Upper lobe of right lung (tissue), 1 donor: ENCODE measurements at regions not wholly inside any gene's neighbourhood (a gene's known extent, or its start where the extent isn't known, plus 50 kb on each side); places are given as distances from the start of the nearest gene placed in this dataset.

Experiments used
- ATAC-seq: fragments of 200-7000 bp; cut with Tn5 transposase; one replicate; pipeline ENCODE4 v1.9.1; 2020; ENCODE audit warnings: mild to moderate bottlenecking, moderate library complexity
- DNase-seq: peaks from one replicate; pipeline ENCODE4 v3.0.0-alpha.2; 2020
- H3K27ac ChIP-seq: fragments of 200-600 bp; one replicate; pipeline ENCODE4 v1.8.0; 2022
- H3K27me3 ChIP-seq: fragments of 200-600 bp; one replicate; pipeline ENCODE4 v1.8.0; 2022; ENCODE audit warnings: mild to moderate bottlenecking
- H3K36me3 ChIP-seq: fragments of 200-600 bp; one replicate; pipeline ENCODE4 v1.8.0; 2022
- H3K4me1 ChIP-seq: fragments of 200-600 bp; one replicate; pipeline ENCODE4 v1.8.0; 2022
- H3K4me3 ChIP-seq: fragments of 200-600 bp; one replicate; pipeline ENCODE4 v1.8.0; 2022; ENCODE audit warnings: mild to moderate bottlenecking
- H3K9me3 ChIP-seq: fragments of 200-600 bp; one replicate; pipeline ENCODE4 v1.8.0; 2022
- CTCF ChIP-seq: fragments of 200-600 bp; IDR thresholded peaks from one replicate; pipeline ENCODE4 v1.8.0; 2022; ENCODE audit warnings: antibody characterized with exemption
- intact Hi-C: fragments of 100-400 bp; cut with DNase I; formaldehyde crosslinking; loops from one replicate; pipeline ENCODE4 v1.11.0; 2022
- donor health status: DM: no; HTN: yes; CAD: no; lungs with severe emphysema.

- peaks cover 25% of the 10 kb centered on the region for H3K4me1 ChIP-seq
- DNase-seq = no peak
Observed at GRCh38 chr2:48108455-48108854, 202.2 kb upstream of the FBXO11 start.

GRCh38 chr2:48109491-48110204, 203.3 kb upstream of the FBXO11 start:
- Histone ChIP-seq H3K36me3 (no peaks in the 10 kb centered on the region), H3K27me3 (no peaks in the 10 kb centered on the region), H3K4me1 (peaks cover 29% of the 10 kb centered on the region), H3K27ac (no peak overlapping the region), H3K9me3 (no peaks in the 10 kb centered on the region), H3K4me3 (no peak overlapping the region)
- no peak for DNase-seq
- TF ChIP-seq CTCF = no peak
- ATAC-seq = no peak
- intact Hi-C loops = loop anchor here (10.0 kb wide), 1 partner anchor 255 kb away; no protein-coding TSS in a partner anchor

More at GRCh38 chr2:48108455-48108854, 202.2 kb upstream of the FBXO11 start:
- Histone ChIP-seq H3K27ac (no peak overlapping the region), H3K9me3 (no peaks in the 10 kb centered on the region), H3K4me3 (no peak overlapping the region), H3K27me3 (no peaks in the 10 kb centered on the region), H3K36me3 (no peaks in the 10 kb centered on the region)
- intact Hi-C loops = loop anchor here (10.0 kb wide), 1 partner anchor 254 kb away; no protein-coding TSS in a partner anchor
- no peak for ATAC-seq
- no peak for TF ChIP-seq CTCF

GRCh38 chr2:48110492-48110891, 204.0 kb upstream of the FOXN2 start:
- intact Hi-C loops = no loop called here
- no peak for TF ChIP-seq CTCF
- Histone ChIP-seq H3K27me3 (no peaks in the 10 kb centered on the region), H3K27ac (peak overlapping the region; percentile 88), H3K4me3 (no peak overlapping the region), H3K9me3 (no peaks in the 10 kb centered on the region), H3K4me1 (peaks cover 29% of the 10 kb centered on the region), H3K36me3 (no peaks in the 10 kb centered on the region)
- ATAC-seq = no peak
- DNase-seq = no peak

- no peak for ATAC-seq
- Histone ChIP-seq H3K36me3 (no peaks in the 10 kb centered on the region), H3K4me3 (no peak overlapping the region), H3K27ac (peak overlapping the region; percentile 7), H3K27me3 (no peaks in the 10 kb centered on the region), H3K9me3 (no peaks in the 10 kb centered on the region), H3K4me1 (peaks cover 18% of the 10 kb centered on the region)
- DNase-seq = no peak
- intact Hi-C loops = no loop called here
- no peak for TF ChIP-seq CTCF
Observed at GRCh38 chr2:48112911-48113680, 201.4 kb upstream of the FOXN2 start.

GRCh38 chr2:48113767-48114166, 200.7 kb upstream of the FOXN2 start:
- ATAC-seq (no peak), DNase-seq (no peak)
- intact Hi-C loops = no loop called here
- peaks cover 18% of the 10 kb centered on the region for H3K4me1 ChIP-seq
- no peaks in the 10 kb centered on the region for H3K9me3 ChIP-seq
- H3K36me3 ChIP-seq = no peaks in the 10 kb centered on the region
- peak overlapping the region; percentile 7 for H3K27ac ChIP-seq
- TF ChIP-seq CTCF = no peak
- no peaks in the 10 kb centered on the region for H3K27me3 ChIP-seq
- H3K4me3 ChIP-seq = no peak overlapping the region
